ENCODE measurements at regions not wholly inside any gene's neighbourhood (a gene's known extent, or its start where the extent isn't known, plus 50 kb on each side); places are given as distances from the start of the nearest gene placed in this dataset.

- ChIA-PET POLR2A (ENCODE audit: unreplicated experiment) (no interaction called here), CTCF (no interaction called here)
- Histone ChIP-seq H3K4me3 (ENCODE audit: low read length) (no peak overlapping the region), H3K4me1 (ENCODE audit: insufficient read depth, low read length) (no peaks in the 10 kb centered on the region), H3K27me3 (ENCODE audit: low read length) (no peaks in the 10 kb centered on the region), H2AFZ (ENCODE audit: low read length) (no peak overlapping the region), H4K20me1 (ENCODE audit: low read length) (no peaks in the 10 kb centered on the region), H3K79me2 (ENCODE audit: low read length) (no peaks in the 10 kb centered on the region), H3F3A (ENCODE audit: low read length, unreplicated experiment) (no peaks in the 10 kb centered on the region), H3K9me2 (replicated peaks; ENCODE audit: low read length) (no peaks in the 10 kb centered on the region), H3K4me2 (ENCODE audit: low read length) (no peak overlapping the region), H3K27ac (ENCODE audit: low read length) (no peak overlapping the region), H3K9me3 (ENCODE audit: low read length) (no peaks in the 10 kb centered on the region), H3K9ac (ENCODE audit: low read length) (no peak overlapping the region), H3K36me3 (ENCODE audit: low read depth, low read length) (no peaks in the 10 kb centered on the region)
- ATAC-seq, result no peak
- BruUV-seq (replicated peaks), result no TSS peak
- DNase-seq, result no peak
- intact Hi-C loops (cut with micrococcal nuclease), result no loop called here
- no peak for TF ChIP-seq EZH2phosphoT487 (IDR thresholded peaks at IDR 0.05; ENCODE audit: borderline replicate concordance, low read length)
- TF ChIP-seq EZH2 (IDR thresholded peaks at IDR 0.05; ENCODE audit: low read length, unreplicated experiment), result no peak
- TF ChIP-seq CTCF (conservative IDR thresholded peaks at IDR 0.05; ENCODE audit: low read depth, low read length), result no peak
Observed at GRCh38 chr2:194907569-194907968, 749.5 kb upstream of the SLC39A10 start.

- POLR2A ChIA-PET (ENCODE audit: unreplicated experiment), result no interaction called here
- H4K20me1 ChIP-seq (ENCODE audit: low read length), result no peaks in the 10 kb centered on the region
- H3K4me3 ChIP-seq (ENCODE audit: low read length), result no peak overlapping the region
- BruUV-seq (replicated peaks), result no TSS peak
- no peaks in the 10 kb centered on the region for H3K27me3 ChIP-seq (ENCODE audit: low read length)
- no peaks in the 10 kb centered on the region for H3F3A ChIP-seq (ENCODE audit: low read length, unreplicated experiment)
- no peaks in the 10 kb centered on the region for H3K36me3 ChIP-seq (ENCODE audit: low read depth, low read length)
- no peak for TF ChIP-seq EZH2phosphoT487 (IDR thresholded peaks at IDR 0.05; ENCODE audit: borderline replicate concordance, low read length)
- no peak for TF ChIP-seq CTCF (conservative IDR thresholded peaks at IDR 0.05; ENCODE audit: low read depth, low read length)
- TF ChIP-seq EZH2 (IDR thresholded peaks at IDR 0.05; ENCODE audit: low read length, unreplicated experiment), result no peak
- ATAC-seq (no peak), DNase-seq (no peak)
- no peaks in the 10 kb centered on the region for H3K9me3 ChIP-seq (ENCODE audit: low read length)
- H3K4me1 ChIP-seq (ENCODE audit: insufficient read depth, low read length), result no peaks in the 10 kb centered on the region
- no peak overlapping the region for H2AFZ ChIP-seq (ENCODE audit: low read length)
- CTCF ChIA-PET, result no interaction called here
- no peak overlapping the region for H3K4me2 ChIP-seq (ENCODE audit: low read length)
- no peaks in the 10 kb centered on the region for H3K79me2 ChIP-seq (ENCODE audit: low read length)
- no peak overlapping the region for H3K27ac ChIP-seq (ENCODE audit: low read length)
- intact Hi-C loops (cut with micrococcal nuclease), result no loop called here
- H3K9ac ChIP-seq (ENCODE audit: low read length), result no peak overlapping the region
- no peaks in the 10 kb centered on the region for H3K9me2 ChIP-seq (replicated peaks; ENCODE audit: low read length)
Observed at GRCh38 chr2:194896871-194897270, 760.2 kb upstream of the SLC39A10 start.

GRCh38 chr2:194883711-194884110 is 773.3 kb upstream of the SLC39A10 start:
- POLR2A ChIA-PET (ENCODE audit: unreplicated experiment), result no interaction called here
- Histone ChIP-seq H3K27me3 (ENCODE audit: low read length) (no peaks in the 10 kb centered on the region), H3K4me1 (ENCODE audit: insufficient read depth, low read length) (no peaks in the 10 kb centered on the region), H3F3A (ENCODE audit: low read length, unreplicated experiment) (no peaks in the 10 kb centered on the region), H3K4me3 (ENCODE audit: low read length) (no peak overlapping the region), H3K9ac (ENCODE audit: low read length) (no peak overlapping the region), H2AFZ (ENCODE audit: low read length) (no peak overlapping the region), H4K20me1 (ENCODE audit: low read length) (no peaks in the 10 kb centered on the region), H3K79me2 (ENCODE audit: low read length) (no peaks in the 10 kb centered on the region), H3K9me2 (replicated peaks; ENCODE audit: low read length) (no peaks in the 10 kb centered on the region), H3K36me3 (ENCODE audit: low read depth, low read length) (no peaks in the 10 kb centered on the region), H3K4me2 (ENCODE audit: low read length) (no peak overlapping the region), H3K9me3 (ENCODE audit: low read length) (no peaks in the 10 kb centered on the region), H3K27ac (ENCODE audit: low read length) (no peak overlapping the region)
- no TSS peak for BruUV-seq (replicated peaks)
- intact Hi-C loops (cut with micrococcal nuclease), result no loop called here
- TF ChIP-seq EZH2phosphoT487 (IDR thresholded peaks at IDR 0.05; ENCODE audit: borderline replicate concordance, low read length), result no peak
- TF ChIP-seq EZH2 (IDR thresholded peaks at IDR 0.05; ENCODE audit: low read length, unreplicated experiment), result no peak
- no peak for TF ChIP-seq CTCF (conservative IDR thresholded peaks at IDR 0.05; ENCODE audit: low read depth, low read length)
- DNase-seq (no peak), ATAC-seq (no peak)
- CTCF ChIA-PET, result no interaction called here
